Sciatic nerve (tissue), 2 donors: ENCODE measurements at regions not wholly inside any gene's neighbourhood (a gene's known extent, or its start where the extent isn't known, plus 50 kb on each side); places are given as distances from the start of the nearest gene placed in this dataset.
A peak's percentile ranks its signal among the peaks of the same experiment; 100 is the strongest.

ENCODE experiments used
- ATAC-seq: fragments of 200-7000 bp; cut with Tn5 transposase; one replicate; pipeline ENCODE4 v1.9.1; 2020; ENCODE audit warnings: mild to moderate bottlenecking, moderate library complexity
- DNase-seq: peaks from one replicate; pipeline ENCODE4 v3.0.0-alpha.2; 2020; ENCODE audit warnings: low spot score
- intact Hi-C: fragments of 100-400 bp; cut with DNase I; formaldehyde crosslinking; loops from one replicate; pipeline ENCODE4 v1.14.2; 2022
- donor health status: DM: no; HTN: no; CAD: no.
- donor health status: DM: no; HTN: no; CAD: no.

GRCh38 chr13:104593251-104593576, 1527.0 kb upstream of the SLC10A2 start:
- no peak for DNase-seq

GRCh38 chr13:104592545-104593250, 1526.5 kb upstream of the SLC10A2 start:
- DNase-seq (no peak), ATAC-seq (no peak)
- intact Hi-C loops = no loop called here

More at GRCh38 chr13:104593251-104593576, 1527.0 kb upstream of the SLC10A2 start:
- ATAC-seq = no peak
- intact Hi-C loops = no loop called here

- intact Hi-C loops = no loop called here
- DNase-seq (no peak), ATAC-seq (no peak)
These were observed 1525.9 kb upstream of the SLC10A2 start for GRCh38 chr13:104592127-104592526.

DNA sequence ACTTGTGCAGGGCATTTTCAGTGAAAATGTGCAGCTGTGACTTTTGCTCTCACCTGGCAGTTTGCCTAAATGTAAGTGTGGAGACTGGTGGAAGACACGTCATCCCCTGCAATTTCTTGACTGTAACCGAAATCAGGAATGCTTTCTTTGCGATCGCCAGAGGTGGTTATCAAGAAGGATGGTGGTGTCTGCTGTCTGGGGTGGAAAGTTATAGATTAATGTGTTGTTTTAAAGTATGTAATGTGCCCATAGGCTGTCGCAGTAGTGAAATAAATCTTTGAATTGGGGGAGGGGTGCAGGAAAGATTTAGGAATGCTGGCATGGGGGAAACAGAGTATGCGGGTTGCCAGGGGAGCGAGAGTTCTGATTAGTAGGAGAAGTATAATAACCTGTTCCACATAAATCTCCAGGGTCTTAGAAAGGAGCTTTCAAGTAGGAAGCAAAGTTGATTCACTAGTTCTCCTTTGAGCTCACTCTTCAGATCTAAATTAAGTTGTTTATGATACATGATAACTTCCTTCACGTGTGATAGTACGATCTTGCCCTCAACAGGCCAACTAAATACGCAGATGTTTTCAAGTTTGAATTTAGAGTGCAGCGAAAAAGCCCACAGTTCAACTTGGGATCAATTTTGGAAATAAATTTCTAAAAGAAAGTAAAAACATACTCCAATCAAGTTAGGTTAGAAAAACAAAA, 1520.0 kb upstream of the SLC10A2 start:
- intact Hi-C loops = no loop called here
- DNase-seq (no peak), ATAC-seq (no peak)

GRCh38 chr13:104584481-104584880, 1518.3 kb upstream of the SLC10A2 start:
- ATAC-seq = no peak
- intact Hi-C loops = no loop called here
- DNase-seq = no peak

- ATAC-seq = no peak
- intact Hi-C loops = no loop called here
- DNase-seq = no peak
These were observed 1514.7 kb upstream of the SLC10A2 start for GRCh38 chr13:104580931-104581330.

DNA sequence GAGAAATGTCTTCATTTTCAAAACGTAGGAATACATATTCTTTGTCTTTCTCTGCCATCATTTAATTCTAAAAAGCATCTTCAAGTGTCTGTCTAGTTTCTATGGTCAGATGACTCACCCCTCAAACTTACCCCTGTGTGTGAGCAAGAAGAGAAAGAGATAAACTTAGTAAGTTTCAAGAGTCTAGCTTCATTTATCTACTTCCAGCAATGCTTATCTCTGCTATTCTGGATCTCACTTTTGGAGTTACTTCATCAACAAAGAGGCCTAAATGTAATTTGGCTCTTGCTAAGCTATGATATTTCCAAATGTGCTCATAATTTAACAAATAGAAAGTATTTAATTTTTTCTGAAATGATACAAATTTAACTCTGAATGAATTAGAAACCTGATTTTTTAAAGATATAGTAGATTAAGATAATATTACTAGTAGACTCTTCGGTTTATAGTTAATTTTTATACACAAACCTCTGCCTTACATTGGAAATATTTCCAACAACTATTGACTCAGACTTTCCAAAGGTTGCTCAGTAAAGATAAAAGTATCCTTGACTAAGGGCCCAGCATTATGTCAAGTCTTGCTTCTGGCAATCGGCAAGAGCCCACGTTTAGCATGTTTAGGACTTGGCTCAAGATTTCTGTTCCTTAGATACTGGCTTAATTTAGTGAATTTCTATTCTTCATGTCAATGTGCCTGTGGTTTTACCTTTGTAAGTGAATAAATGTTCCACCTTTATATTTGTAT, 1511.0 kb upstream of the SLC10A2 start:
- ATAC-seq (no peak), DNase-seq (no peak)
- intact Hi-C loops = no loop called here

DNA sequence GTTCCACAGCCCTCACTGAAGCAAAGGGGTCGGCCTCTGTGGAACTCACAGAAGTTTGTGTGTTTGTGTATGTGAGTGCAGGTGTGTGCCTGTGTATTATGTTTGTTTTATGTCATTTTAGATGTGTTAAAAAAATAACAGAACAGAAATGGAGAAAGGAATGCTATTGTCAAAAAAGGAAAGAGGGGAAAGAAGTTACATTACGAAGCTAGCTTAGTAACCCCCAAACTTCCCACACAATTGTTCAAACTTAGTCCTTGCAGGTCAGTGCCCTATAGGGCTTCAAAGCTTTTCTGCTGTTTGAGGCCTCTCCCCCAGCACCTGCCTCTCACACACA, 1505.6 kb upstream of the SLC10A2 start:
- DNase-seq = no peak
- ATAC-seq = peak; percentile 23
- intact Hi-C loops = no loop called here

- ATAC-seq (peak; percentile 93), DNase-seq (peak; percentile 72)
- intact Hi-C loops = no loop called here
These were observed 1505.1 kb upstream of the SLC10A2 start for GRCh38 chr13:104571161-104571892.

DNA sequence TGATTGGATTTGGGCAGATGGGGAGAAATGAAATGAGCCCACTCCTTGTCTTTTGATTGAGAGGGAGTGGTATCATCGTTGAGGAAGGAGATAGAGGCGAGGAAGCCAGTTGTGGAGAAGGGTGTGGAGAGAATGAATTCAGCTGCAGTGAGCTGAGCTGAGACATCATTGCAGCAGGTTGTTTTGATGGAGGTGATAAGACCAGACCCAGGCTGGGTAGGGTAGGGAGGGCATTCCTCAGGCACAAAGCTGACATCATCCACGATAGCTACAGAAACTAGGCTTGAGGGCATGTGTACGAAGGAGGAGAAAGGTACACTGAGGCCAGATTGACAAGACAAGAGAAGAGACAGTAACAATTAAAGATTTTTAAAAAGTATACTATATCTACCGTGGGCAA, 1500.9 kb upstream of the SLC10A2 start:
- intact Hi-C loops = no loop called here
- no peak for DNase-seq
- no peak for ATAC-seq

DNA sequence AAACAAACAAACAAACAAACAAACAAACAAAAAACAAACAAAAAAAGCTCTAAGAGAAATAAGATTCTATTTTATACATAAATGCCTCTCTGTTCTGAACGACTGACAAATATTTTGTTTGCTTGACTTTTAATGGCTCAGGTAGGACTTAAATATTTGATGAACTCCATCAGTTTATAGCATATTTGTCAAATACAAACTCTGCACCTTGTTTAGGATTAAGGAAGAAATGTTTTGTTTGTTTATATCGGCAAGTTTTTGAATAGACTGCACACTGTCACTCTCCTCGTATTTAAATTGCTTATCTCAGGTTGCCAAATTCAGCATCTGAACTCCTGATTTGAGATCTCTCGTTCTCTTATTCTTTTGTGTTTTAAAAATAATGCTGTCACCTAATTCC, 1499.7 kb upstream of the SLC10A2 start:
- intact Hi-C loops = no loop called here
- DNase-seq = no peak
- ATAC-seq = no peak

- DNase-seq = no peak
- intact Hi-C loops = no loop called here
- no peak for ATAC-seq
These were observed 1487.7 kb upstream of the SLC10A2 start for GRCh38 chr13:104553896-104554295.

DNA sequence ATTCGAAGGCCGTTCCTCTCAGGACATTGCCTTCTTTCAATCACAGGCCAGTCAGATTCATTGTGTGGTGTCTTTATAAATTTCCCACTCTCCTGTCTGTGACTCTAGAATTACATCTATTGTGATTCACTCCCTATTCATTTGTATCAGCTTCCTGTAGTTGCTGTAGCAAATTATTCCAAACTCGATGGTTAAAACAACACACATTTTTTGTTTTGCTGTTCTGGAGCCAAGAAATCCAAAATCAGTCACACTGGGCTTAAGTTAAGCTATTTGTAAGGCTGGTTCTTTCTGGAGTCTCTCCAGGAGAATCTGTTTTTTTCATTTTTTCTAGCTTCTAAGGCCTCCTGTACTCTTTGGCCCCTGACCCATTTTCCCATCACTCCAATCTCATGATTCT, 1487.0 kb upstream of the SLC10A2 start:
- no peak for ATAC-seq
- intact Hi-C loops = no loop called here
- no peak for DNase-seq

- intact Hi-C loops = no loop called here
- no peak for DNase-seq
- no peak for ATAC-seq
These were observed 1468.6 kb upstream of the SLC10A2 start for GRCh38 chr13:104534847-104535246.

DNA sequence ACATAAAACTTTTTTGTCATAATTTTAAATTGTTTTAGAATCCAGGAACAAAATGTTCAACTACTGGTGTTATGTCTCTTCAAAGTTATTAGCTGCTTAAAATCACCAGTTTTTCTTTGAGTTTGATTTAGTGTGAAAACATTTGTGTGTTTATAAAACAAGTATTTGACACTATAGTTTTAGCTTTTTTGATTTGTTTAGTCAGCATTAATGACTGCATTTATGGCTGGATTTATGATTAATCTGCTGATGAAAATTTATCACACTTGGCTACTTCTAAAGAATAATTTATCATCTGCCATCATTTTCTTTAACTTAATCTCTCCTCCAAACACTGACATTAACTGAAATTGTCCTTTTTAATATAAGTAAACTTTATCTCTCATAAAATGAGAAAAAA, 1465.9 kb upstream of the SLC10A2 start:
- DNase-seq (no peak), ATAC-seq (no peak)
- intact Hi-C loops = no loop called here

DNA sequence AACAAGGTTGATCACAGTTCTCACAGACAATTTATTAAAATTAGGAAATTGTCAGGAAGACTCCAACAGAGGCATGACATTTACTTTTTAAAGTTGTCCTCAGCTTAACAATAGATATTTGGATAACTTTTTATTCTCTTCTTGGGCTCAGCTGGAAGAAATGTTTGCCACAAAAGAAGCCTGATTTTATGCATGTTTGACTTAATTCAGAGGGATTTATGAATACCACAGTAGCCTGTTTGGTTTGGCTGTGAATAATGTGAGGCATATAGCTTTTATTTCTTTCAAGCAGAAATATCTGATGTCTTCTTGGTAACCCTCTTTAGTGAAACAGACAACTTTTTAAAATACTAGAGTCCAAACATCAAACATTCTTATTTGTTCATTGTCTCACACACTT, 1464.5 kb upstream of the SLC10A2 start:
- intact Hi-C loops = no loop called here
- no peak for DNase-seq

GRCh38 chr13:104526561-104526960, 1460.3 kb upstream of the SLC10A2 start:
- no peak for DNase-seq
- ATAC-seq = no peak
- intact Hi-C loops = no loop called here

More for the DNA sequence above, 1464.5 kb upstream of the SLC10A2 start:
- no peak for ATAC-seq

GRCh38 chr13:104525467-104525866, 1459.2 kb upstream of the SLC10A2 start:
- ATAC-seq = no peak
- intact Hi-C loops = no loop called here

DNA sequence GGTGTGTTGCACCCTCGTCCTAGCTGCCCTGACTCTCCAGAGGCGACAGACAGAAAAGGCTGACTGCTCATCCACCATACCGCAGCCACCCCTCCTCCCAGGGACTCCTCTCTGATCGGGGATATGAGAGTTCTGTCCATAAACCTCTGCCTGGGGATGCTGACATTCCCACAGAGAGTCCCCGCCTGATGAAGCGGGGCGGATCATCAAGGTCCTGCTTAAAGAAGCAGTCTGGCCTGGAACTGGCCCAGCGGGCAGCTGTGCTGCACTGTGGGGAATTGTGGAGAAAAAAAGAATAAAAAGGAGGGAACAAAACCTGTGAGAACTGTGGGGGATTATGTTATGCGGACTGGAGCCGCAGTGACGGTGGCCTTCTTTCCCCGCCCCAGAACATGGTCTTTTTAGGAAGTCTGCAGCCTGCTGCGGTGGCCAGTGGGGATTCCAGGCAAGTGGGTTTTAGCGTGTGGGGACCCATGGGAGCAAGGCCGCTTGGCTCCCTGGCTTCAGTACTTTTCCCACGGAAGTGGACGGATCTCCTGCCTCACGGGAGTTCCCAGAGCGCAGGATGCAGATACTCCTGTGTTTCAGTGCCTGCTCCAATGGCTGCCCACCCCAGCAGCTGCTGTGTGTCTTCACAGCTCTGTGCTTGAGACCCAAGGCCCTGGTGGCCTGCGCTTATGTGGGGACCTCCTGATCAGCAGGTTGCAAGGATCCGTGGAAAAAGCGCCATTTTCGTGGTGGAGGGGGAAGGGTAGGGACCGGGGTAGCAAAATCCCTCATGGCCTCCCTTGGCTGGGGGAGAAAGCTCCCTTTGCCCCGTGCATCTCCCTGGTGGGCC, 1456.2 kb upstream of the SLC10A2 start:
- intact Hi-C loops = no loop called here
- DNase-seq (no peak), ATAC-seq (no peak)

More at GRCh38 chr13:104525467-104525866, 1459.2 kb upstream of the SLC10A2 start:
- DNase-seq = no peak
